ENCODE measurements at regions not wholly inside any gene's neighbourhood (a gene's known extent, or its start where the extent isn't known, plus 50 kb on each side); places are given as distances from the start of the nearest gene placed in this dataset.

DNA sequence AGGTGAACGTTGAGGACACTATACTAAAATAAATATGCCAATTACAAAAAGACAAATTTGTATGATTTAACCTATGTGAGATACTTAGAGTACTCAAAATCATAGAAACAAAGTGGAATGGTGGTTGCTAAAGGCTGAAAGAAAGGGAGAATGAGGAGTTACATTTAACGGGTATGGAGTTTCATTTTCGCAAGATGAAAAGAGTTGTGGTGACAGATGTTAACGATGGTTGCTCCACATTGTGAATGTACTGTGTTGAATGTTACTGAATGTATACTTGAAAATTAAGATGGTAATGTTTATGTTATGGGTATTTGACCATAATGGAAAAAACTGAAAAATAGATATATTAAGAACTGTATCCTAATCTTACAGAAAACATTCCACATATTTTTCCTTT lies 51.3 kb upstream of the MOCS2 start:
- no peaks in the 10 kb centered on the region for H4K20me1 ChIP-seq (ENCODE audit: control insufficient read depth, extremely low read depth, insufficient read depth, low read length)
- H3K9me1 ChIP-seq (ENCODE audit: control insufficient read depth, extremely low read depth, insufficient read depth, low read length) = no peaks in the 10 kb centered on the region
- H2AFZ ChIP-seq (ENCODE audit: control insufficient read depth, low read length) = no peak overlapping the region
- TF ChIP-seq EZH2 (IDR thresholded peaks at IDR 0.05; ENCODE audit: low read length) = no peak
- TF ChIP-seq CTCF (optimal IDR thresholded peaks at IDR 0.05 in 1 of 3, IDR thresholded peaks at IDR 0.05 in 1 of 3, conservative IDR thresholded peaks at IDR 0.05 in 1 of 3; ENCODE audit: extremely low read depth in 1 of 3, insufficient read depth in 2 of 3, low read length in 3 of 3) = no peak
- no peaks in the 10 kb centered on the region for H3K79me2 ChIP-seq (ENCODE audit: control insufficient read depth, insufficient read depth, low read length)
- H3K9ac ChIP-seq (ENCODE audit: control insufficient read depth, extremely low read depth, insufficient read depth, low read length) = no peak overlapping the region
- no peaks in the 10 kb centered on the region for H3K9me3 ChIP-seq (ENCODE audit: control insufficient read depth, low read depth, low read length)
- dilution Hi-C loops (cut with MboI; ENCODE audit: extremely low pct_ligation_motif_present, low sequenced_read_pairs) = no loop called here
- H3K4me2 ChIP-seq (ENCODE audit: control insufficient read depth, extremely low read depth, insufficient read depth, low read depth, low read length) = no peak overlapping the region
- FAIRE-seq = no peak
- H3K27me3 ChIP-seq (ENCODE audit: control insufficient read depth, extremely low read depth, insufficient read depth, low read length) = no peaks in the 10 kb centered on the region
- no peak for DNase-seq (ENCODE audit: low read depth, low spot score)
- H3K4me1 ChIP-seq (ENCODE audit: control insufficient read depth, extremely low read depth, insufficient read depth, low read length) = peaks cover 3% of the 10 kb centered on the region
- H3K36me3 ChIP-seq (ENCODE audit: control insufficient read depth in 2 of 2, extremely low read depth in 1 of 2, insufficient read depth in 2 of 2, low read length in 2 of 2) = no peaks in the 10 kb centered on the region
- H3K27ac ChIP-seq (ENCODE audit: control insufficient read depth, insufficient read depth, low read length) = no peak overlapping the region
- no peak overlapping the region for H3K4me3 ChIP-seq (ENCODE audit: control insufficient read depth in 2 of 3, extremely low read depth in 1 of 3, insufficient read depth in 2 of 3, low read depth in 1 of 3, low read length in 3 of 3)

- TF ChIP-seq EZH2 (IDR thresholded peaks at IDR 0.05; ENCODE audit: low read length) (no peak), CTCF (optimal IDR thresholded peaks at IDR 0.05 in 1 of 3, IDR thresholded peaks at IDR 0.05 in 1 of 3, conservative IDR thresholded peaks at IDR 0.05 in 1 of 3; ENCODE audit: extremely low read depth in 1 of 3, insufficient read depth in 2 of 3, low read length in 3 of 3) (no peak)
- Histone ChIP-seq H3K27me3 (ENCODE audit: control insufficient read depth, extremely low read depth, insufficient read depth, low read length) (no peaks in the 10 kb centered on the region), H4K20me1 (ENCODE audit: control insufficient read depth, extremely low read depth, insufficient read depth, low read length) (no peaks in the 10 kb centered on the region), H3K9me3 (ENCODE audit: control insufficient read depth, low read depth, low read length) (no peaks in the 10 kb centered on the region), H3K79me2 (ENCODE audit: control insufficient read depth, insufficient read depth, low read length) (no peaks in the 10 kb centered on the region), H2AFZ (ENCODE audit: control insufficient read depth, low read length) (peak overlapping the region; percentile 21), H3K4me3 (ENCODE audit: control insufficient read depth in 2 of 3, extremely low read depth in 1 of 3, insufficient read depth in 2 of 3, low read depth in 1 of 3, low read length in 3 of 3) (no peak overlapping the region), H3K4me2 (ENCODE audit: control insufficient read depth, extremely low read depth, insufficient read depth, low read depth, low read length) (no peak overlapping the region), H3K27ac (ENCODE audit: control insufficient read depth, insufficient read depth, low read length) (no peak overlapping the region), H3K9ac (ENCODE audit: control insufficient read depth, extremely low read depth, insufficient read depth, low read length) (no peak overlapping the region), H3K36me3 (ENCODE audit: control insufficient read depth in 2 of 2, extremely low read depth in 1 of 2, insufficient read depth in 2 of 2, low read length in 2 of 2) (no peaks in the 10 kb centered on the region), H3K4me1 (ENCODE audit: control insufficient read depth, extremely low read depth, insufficient read depth, low read length) (peaks cover 3% of the 10 kb centered on the region), H3K9me1 (ENCODE audit: control insufficient read depth, extremely low read depth, insufficient read depth, low read length) (no peaks in the 10 kb centered on the region)
- FAIRE-seq (peak; percentile 91), DNase-seq (ENCODE audit: low read depth, low spot score) (no peak)
- dilution Hi-C loops (cut with MboI; ENCODE audit: extremely low pct_ligation_motif_present, low sequenced_read_pairs) = no loop called here
These were observed 52.3 kb upstream of the MOCS2 start for GRCh38 chr5:53161876-53162275.

All from keratinocyte (primary cell).